Vagina (tissue), 2 donors: ENCODE measurements at regions not wholly inside any gene's neighbourhood (a gene's known extent, or its start where the extent isn't known, plus 50 kb on each side); places are given as distances from the start of the nearest gene placed in this dataset.

ENCODE experiments used
- POLR2A ChIP-seq, 2 donors: fragments of 450-650 bp; IDR thresholded peaks; one replicate each; pipeline ENCODE4 v1.6.1; 2017; ENCODE audit warnings: antibody characterized with exemption in 2 of 2, mild to moderate bottlenecking in 2 of 2, moderate library complexity in 2 of 2
- POLR2AphosphoS5 ChIP-seq, 2 donors: sonication (generic); formaldehyde crosslinking; IDR thresholded peaks; one replicate each; pipeline ENCODE4 v1.9.0; 2017; ENCODE audit warnings: antibody characterized with exemption in 2 of 2, mild to moderate bottlenecking in 2 of 2, low read depth in 1 of 2; ENCODE audit not compliant: insufficient read depth in 1 of 2
- TF ChIP-seq, protein P1 (sequence below), 3 experiments: fragments of 450-650 bp in 2 of 3; fragments of 200-600 bp in 1 of 3; sonication (generic) in 1 of 3; IDR thresholded peaks; one replicate each; pipeline ENCODE4 v1.5.1; 2017 to 2019; ENCODE audit warnings: antibody characterized with exemption in 3 of 3, mild to moderate bottlenecking in 2 of 3, moderate library complexity in 2 of 3

DNA sequence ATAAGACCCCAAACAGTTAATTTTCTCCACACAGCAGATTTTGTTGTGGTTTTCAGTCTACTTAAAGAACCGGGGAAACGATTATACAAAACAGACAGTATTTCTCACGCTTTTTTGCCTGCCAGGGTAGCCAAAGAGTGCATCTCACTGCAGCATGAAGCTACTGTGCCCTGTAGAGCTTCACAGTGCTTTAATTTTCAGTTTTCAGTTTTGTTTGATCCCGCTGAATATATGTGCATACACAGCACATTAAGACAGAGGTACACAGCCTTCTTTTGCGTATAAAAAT, 215.0 kb downstream of the TEX29 start:
- TF ChIP-seq, protein P1, sequence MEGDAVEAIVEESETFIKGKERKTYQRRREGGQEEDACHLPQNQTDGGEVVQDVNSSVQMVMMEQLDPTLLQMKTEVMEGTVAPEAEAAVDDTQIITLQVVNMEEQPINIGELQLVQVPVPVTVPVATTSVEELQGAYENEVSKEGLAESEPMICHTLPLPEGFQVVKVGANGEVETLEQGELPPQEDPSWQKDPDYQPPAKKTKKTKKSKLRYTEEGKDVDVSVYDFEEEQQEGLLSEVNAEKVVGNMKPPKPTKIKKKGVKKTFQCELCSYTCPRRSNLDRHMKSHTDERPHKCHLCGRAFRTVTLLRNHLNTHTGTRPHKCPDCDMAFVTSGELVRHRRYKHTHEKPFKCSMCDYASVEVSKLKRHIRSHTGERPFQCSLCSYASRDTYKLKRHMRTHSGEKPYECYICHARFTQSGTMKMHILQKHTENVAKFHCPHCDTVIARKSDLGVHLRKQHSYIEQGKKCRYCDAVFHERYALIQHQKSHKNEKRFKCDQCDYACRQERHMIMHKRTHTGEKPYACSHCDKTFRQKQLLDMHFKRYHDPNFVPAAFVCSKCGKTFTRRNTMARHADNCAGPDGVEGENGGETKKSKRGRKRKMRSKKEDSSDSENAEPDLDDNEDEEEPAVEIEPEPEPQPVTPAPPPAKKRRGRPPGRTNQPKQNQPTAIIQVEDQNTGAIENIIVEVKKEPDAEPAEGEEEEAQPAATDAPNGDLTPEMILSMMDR (IDR thresholded peaks at IDR 0.05) = no peak
- TF ChIP-seq POLR2AphosphoS5 (IDR thresholded peaks at IDR 0.05; ENCODE audit: insufficient read depth in 1 of 2, low read depth in 1 of 2) (no peak), POLR2A (IDR thresholded peaks at IDR 0.05) (no peak)
